NCI-H1105 treated with DMSO at 0.1 percent for 48 hours (cell line): ENCODE measurements at regions not wholly inside any gene's neighbourhood (a gene's known extent, or its start where the extent isn't known, plus 50 kb on each side); places are given as distances from the start of the nearest gene placed in this dataset.

Experiments used
- DNase-seq: peaks from one replicate; lab custom pipeline; 2025; lab: John Stamatoyannopoulos, UW

DNA sequence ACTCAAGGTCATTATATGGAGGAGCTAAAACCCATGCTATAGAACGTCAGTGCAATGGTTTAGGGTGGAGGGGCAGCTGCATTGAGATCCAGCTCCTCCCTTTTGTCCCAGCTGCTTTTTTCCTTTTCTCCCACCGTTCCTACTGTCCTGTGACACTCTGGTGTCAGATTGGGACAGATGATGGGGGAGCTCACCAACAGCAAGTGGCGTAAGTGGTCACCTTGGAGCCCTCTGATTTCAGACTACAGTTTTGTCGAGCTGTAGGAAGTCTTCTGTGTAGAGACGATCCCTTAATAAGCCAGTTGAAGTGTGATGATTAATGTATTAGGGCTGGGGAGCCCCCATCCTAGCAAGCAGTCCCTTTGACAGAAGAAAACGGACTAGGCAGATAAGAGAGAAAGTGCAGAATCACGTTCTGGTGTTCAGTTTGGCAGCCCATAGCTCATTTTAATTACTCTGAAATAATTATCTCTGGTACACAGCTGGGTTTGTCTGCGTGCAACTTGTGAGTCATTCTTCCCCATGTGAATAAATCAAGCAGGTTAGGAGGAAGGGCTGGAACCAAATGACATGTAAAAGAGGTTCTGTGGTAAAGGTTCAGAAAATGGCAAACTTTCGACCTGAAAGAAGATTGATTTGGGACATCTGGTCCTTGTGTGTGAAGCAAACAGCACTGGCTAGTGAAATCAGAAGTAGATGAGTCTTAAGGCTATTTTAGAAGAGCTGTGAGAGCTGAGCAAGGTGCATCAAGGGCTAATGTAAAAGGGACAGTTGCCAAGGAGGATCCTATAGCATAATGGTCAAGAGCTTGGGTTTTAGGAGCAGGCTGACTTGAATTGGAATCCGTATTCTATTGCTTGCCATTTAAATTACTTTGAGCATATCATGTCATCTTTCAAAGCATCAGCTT is 241.4 kb downstream of the EDEM1 start:
- DNase-seq = no peak

DNA sequence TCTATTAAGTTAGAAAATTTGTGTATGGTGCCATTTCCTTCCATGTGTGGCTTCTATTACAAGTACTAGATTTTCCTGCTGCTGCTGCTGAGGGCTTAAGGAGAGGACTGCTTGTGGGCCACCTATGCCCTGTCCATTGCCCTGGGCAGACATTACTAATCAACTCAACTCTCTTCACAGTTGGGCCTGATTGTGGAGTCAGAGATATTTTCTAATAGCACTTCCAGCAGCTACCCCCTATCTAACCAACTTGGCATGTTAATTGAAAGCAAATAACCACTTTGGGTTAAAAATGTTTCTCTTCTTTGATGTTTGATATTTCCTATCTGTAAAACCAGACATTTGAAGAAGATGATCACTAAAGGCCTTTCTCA is 242.0 kb downstream of the EDEM1 start:
- no peak for DNase-seq

- no peak for DNase-seq
Measured at GRCh38 chr3:5430701-5431100, 243.2 kb downstream of the EDEM1 start.

DNA sequence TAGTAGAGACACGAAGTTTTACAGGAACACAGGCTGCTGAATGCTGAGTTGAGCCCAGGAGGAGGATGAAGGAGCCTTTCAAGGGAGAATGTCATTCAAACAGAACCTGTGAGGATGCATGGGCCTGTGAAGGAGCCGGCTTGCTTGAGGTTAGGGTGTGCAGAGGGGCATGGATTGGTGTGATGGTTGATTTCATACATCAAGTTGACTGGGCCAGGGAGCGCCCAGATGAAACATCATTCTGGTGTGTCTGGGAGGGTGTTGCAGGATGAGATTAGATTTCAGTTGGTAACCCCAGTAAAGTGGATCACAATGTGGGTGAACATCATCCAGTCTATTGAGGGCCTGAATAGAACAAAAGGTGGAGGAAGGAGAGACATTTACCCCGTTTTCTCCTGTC is 243.6 kb downstream of the EDEM1 start:
- no peak for DNase-seq

GRCh38 chr3:5431811-5432378 is 244.4 kb downstream of the EDEM1 start:
- no peak for DNase-seq

- DNase-seq = no peak
Measured at GRCh38 chr3:5437296-5437782, 249.8 kb downstream of the EDEM1 start.

DNA sequence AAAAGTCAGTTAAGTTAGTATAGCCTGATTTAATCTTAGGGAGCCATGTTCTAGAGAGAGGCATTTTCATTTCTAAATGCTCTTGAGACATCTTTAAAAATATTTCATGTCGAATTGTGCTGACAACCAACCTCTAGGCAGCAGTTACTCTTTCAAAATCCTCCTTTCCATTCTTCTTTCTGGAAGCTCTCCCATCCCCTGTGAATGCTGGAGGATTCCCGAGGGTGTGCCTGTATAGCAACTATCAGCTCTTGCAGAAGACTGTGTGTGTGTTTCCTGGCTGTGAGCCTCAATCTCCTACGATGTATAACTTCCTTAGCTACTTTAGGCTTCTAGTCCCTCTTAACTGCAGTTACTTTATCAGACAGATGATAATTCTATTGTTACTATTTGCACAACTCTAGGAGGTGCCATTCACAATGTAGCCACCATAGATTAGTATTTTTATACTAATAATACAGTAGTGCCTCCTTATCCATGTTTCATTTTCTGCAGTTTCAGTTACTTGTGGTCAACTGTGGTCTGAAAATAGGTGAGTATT is 250.3 kb downstream of the EDEM1 start:
- DNase-seq = no peak

DNA sequence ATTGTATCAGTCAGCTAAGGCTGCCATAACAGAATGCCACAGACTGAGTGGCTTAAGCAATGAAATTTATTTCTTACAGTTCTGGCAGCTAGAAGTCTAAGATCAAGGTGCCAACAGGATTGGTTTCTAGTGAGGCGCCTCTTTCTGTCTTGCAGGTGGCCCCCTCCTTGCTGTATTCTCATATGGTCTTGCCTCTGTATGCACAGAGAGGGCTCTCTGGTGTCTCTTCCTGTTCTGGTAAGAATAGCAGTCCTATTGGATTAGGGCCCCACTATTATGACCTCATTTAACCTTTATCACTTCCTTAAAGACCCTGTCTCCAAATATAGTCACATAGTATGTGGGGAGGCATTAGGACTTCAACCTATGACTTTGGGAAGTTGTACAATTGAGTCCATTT is 253.9 kb downstream of the EDEM1 start:
- no peak for DNase-seq

DNA sequence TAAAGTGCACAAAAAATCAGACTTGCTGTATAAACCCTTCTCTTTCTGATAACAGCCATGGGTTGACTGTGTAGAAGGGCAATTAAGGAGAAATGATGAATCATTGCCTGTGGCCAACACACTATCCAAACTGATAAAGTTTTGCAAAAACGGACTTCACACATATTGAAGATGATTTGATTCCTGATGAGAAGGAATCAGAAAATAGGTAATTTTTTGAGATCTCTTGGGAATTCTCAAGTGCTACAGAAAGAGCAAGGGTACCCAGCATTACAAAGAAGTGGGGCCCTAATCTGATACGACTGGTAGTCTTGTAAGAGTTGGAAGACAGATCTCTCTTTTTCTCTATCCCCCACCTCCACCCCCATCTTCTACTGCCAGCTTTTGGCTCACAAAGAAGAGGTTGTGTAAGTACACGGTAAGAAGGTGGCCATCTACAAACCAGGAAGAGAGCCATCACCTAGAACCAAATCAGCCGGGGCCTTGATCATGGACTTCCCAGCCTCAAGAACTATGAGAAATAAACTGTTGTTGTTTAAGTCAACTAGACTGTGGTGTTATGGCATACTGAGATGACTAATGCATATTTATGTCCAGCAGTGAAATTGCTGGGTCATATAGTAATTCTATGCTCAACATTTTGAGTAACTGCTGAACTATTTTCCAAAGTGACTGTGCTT is 254.7 kb downstream of the EDEM1 start:
- no peak for DNase-seq

- DNase-seq = no peak
Measured at GRCh38 chr3:5442786-5443138, 255.3 kb downstream of the EDEM1 start.

GRCh38 chr3:5444253-5444652 is 256.7 kb downstream of the EDEM1 start:
- DNase-seq = no peak

GRCh38 chr3:5445676-5446201 is 258.2 kb downstream of the EDEM1 start:
- DNase-seq = no peak

DNA sequence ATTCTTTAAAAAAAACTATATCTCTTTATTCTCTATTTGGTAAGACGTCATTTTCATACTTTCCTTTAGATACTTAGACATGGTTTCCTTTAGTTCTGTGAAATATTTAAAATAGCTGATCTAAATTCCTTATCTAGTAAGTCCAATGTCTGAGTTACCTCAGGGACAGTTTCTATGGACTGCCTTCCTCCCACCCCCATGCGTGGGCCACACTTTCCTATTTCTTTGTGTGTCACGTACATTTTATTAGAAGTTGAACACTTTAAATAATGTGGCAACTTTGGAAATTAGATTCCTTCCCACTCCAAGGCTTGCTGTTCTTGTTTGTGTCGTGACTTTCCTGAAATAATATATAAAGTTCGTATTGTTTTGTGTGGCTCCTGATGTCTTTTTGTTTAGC is 260.7 kb downstream of the EDEM1 start:
- DNase-seq = no peak

GRCh38 chr3:5448816-5449215 is 261.3 kb downstream of the EDEM1 start:
- DNase-seq = no peak

GRCh38 chr3:5456199-5456598 is 268.7 kb downstream of the EDEM1 start:
- no peak for DNase-seq

- DNase-seq = no peak
Measured at GRCh38 chr3:5458526-5458925, 271.0 kb downstream of the EDEM1 start.

- no peak for DNase-seq
Measured at GRCh38 chr3:5462086-5462485, 274.6 kb downstream of the EDEM1 start.

GRCh38 chr3:5463991-5464390 is 276.5 kb downstream of the EDEM1 start:
- DNase-seq = no peak

GRCh38 chr3:5464649-5465048 is 277.1 kb downstream of the EDEM1 start:
- DNase-seq = no peak

DNA sequence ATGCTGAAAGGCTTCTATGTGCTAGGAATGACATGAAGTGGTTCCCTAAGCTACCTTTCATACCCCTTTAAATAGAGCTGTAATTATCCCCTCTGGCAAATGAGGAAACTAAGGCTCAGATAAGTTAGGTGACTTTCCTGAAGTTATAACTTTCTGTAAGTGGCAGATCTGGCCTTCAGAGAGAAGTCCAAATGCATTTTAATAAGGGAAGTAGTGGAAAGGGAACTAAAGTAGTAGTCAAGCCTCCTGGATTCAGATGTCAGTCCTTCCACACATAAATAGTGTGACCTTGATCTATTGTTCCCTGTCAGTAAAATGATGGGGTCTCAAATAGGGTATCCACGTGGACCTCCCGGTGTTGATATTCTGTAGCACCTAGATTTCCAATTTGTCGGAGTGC is 277.7 kb downstream of the EDEM1 start:
- DNase-seq = no peak

- no peak for DNase-seq
Measured at GRCh38 chr3:5466065-5466464, 278.6 kb downstream of the EDEM1 start.

GRCh38 chr3:5466717-5467116 is 279.2 kb downstream of the EDEM1 start:
- no peak for DNase-seq

DNA sequence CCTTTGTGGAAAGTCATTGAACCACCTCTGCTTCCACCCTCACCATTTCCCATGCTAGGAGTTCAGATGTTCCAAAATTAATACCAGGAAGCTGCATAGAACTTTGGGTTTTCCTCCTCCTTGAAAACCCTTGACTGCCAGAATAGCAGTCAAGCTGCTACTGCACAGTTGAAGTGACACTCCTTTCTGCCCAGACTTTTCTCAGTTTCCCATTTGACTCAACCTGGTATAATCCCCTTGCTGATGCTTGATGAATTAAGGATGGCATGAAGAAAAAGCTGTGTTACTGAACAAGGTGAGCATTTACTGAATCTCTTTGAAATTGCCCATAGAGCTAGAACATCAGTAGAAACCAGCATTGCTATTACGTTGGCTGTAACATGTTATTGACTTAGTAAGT is 286.0 kb downstream of the EDEM1 start:
- DNase-seq = no peak
